Activated naive CD8-positive, alpha-beta T cell treated with anti-CD3 and anti-CD28 coated beads, Interleukin-2, amount 50 U/mL, for 24 hours (primary cell): ENCODE measurements at regions not wholly inside any gene's neighbourhood (a gene's known extent, or its start where the extent isn't known, plus 50 kb on each side); places are given as distances from the start of the nearest gene placed in this dataset.
"Not testable (repeated sequence)": the region's sequence is repeated elsewhere in the genome, so short reads cannot be mapped to it uniquely, and the experiment has no call there.

Experiments
- ATAC-seq: fragments of 150-1000 bp; cut with Tn5 transposase; one replicate; pipeline ENCODE4 v1.10.0; 2021
- DNase-seq: peaks from one replicate; pipeline ENCODE4 v3.0.0; 2021
- H3K27ac Mint-ChIP-seq: one replicate; pipeline ENCODE4 v1.8.0; 2021; ENCODE audit warnings: mild to moderate bottlenecking, mixed read lengths
- H3K27me3 Mint-ChIP-seq: one replicate; pipeline ENCODE4 v1.8.0; 2021; ENCODE audit warnings: mixed read lengths
- H3K36me3 Mint-ChIP-seq: one replicate; pipeline ENCODE4 v1.8.0; 2021; ENCODE audit warnings: low read depth, mixed read lengths
- H3K4me1 Mint-ChIP-seq: one replicate; pipeline ENCODE4 v1.8.0; 2021; ENCODE audit warnings: mixed read lengths
- H3K4me3 Mint-ChIP-seq: one replicate; pipeline ENCODE4 v1.8.0; 2021; ENCODE audit warnings: mild to moderate bottlenecking, moderate library complexity, mixed read lengths
- H3K9me3 Mint-ChIP-seq: one replicate; pipeline ENCODE4 v1.8.0; 2021; ENCODE audit warnings: mixed read lengths

DNA sequence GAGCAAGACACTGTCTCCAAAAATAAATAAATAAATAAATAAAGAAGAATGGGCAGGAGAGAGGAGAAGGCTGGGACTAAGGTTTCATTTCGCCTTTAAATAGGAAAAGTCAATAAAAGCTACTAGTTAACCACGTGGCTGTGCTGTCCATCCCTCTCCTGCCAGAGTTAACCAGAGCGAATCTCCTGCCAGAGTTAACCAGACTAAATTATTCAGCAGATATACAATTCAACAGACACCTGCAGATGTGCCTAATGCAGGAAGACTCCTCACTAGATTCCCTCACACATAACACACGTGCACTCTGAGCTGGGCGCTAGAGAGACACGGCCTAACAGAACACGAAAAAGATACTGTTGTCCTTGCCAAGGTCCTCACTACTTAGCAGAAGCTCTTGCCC, 156.1 kb downstream of the IGLL1 start:
- ATAC-seq (no peak), DNase-seq (no peak)
- Mint-ChIP-seq H3K27ac (no peak overlapping the region), H3K4me1 (peaks cover 2% of the 10 kb centered on the region), H3K36me3 (no peaks in the 10 kb centered on the region), H3K27me3 (no peaks in the 10 kb centered on the region), H3K9me3 (peaks cover 5% of the 10 kb centered on the region), H3K4me3 (no peak overlapping the region)

GRCh38 chr22:23422281-23422680, 157.8 kb downstream of the IGLL1 start:
- H3K27ac Mint-ChIP-seq, ATAC-seq, H3K36me3 Mint-ChIP-seq, H3K4me3 Mint-ChIP-seq, H3K27me3 Mint-ChIP-seq, H3K4me1 Mint-ChIP-seq, DNase-seq, H3K9me3 Mint-ChIP-seq: not testable (repeated sequence)

DNA sequence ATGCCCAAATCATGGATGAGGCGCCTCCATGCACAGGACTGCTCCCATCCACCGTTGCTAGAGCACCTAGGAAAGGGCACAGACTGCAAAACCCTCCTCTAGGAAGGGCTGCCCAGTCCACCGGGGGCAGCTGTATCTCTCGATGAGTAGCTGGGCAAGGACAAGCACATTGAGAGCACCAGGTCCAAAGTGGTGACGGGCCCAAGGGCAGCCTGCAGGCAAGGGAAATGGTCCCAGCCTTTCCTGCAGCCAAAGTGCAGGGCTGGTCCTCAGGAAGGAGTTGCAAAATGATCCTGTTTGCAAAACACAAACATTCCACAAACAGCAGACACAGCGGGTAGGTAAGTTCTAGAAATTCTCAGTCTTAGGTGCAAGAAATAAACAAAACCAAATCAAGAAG, 158.8 kb downstream of the IGLL1 start:
- H3K36me3 Mint-ChIP-seq, H3K9me3 Mint-ChIP-seq, H3K4me3 Mint-ChIP-seq, DNase-seq, ATAC-seq, H3K27me3 Mint-ChIP-seq, H3K4me1 Mint-ChIP-seq, H3K27ac Mint-ChIP-seq: not testable (repeated sequence)

DNA sequence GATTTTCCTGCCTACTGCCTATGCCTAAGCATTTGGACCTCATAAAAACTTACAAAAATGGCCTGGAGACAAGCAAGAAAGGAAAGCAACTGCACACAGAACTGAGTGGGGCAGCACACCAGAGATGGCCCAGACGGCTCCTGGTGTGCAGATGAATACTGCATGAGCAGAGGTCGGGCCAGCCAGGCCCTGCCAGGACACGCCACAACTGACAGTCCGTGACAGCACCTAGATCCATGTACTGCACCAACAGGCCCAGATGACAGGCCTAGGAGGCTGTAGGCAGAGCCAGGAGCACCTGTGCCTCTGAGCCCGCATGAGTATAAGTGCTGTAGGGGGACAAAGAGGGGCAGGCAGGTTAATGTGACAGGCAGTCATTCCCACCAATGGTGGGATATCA, 160.2 kb downstream of the IGLL1 start:
- no peaks in the 10 kb centered on the region for H3K9me3 Mint-ChIP-seq
- H3K27ac Mint-ChIP-seq, result no peak overlapping the region
- H3K27me3 Mint-ChIP-seq, result no peaks in the 10 kb centered on the region
- H3K4me1 Mint-ChIP-seq, result no peaks in the 10 kb centered on the region
- no peak for ATAC-seq
- no peak for DNase-seq
- H3K4me3 Mint-ChIP-seq, result no peak overlapping the region
- H3K36me3 Mint-ChIP-seq, result no peaks in the 10 kb centered on the region

GRCh38 chr22:23419171-23419570, 160.9 kb downstream of the IGLL1 start:
- H3K4me1 Mint-ChIP-seq, result no peaks in the 10 kb centered on the region
- no peak for ATAC-seq

GRCh38 chr22:23418159-23418788, 161.8 kb downstream of the IGLL1 start:
- no peak for DNase-seq
- H3K4me3 Mint-ChIP-seq, result no peak overlapping the region
- no peak overlapping the region for H3K27ac Mint-ChIP-seq
- H3K9me3 Mint-ChIP-seq, result no peaks in the 10 kb centered on the region
- H3K36me3 Mint-ChIP-seq, result no peaks in the 10 kb centered on the region
- no peaks in the 10 kb centered on the region for H3K27me3 Mint-ChIP-seq
- ATAC-seq, result no peak
- H3K4me1 Mint-ChIP-seq, result no peaks in the 10 kb centered on the region

More at GRCh38 chr22:23419171-23419570, 160.9 kb downstream of the IGLL1 start:
- Mint-ChIP-seq H3K36me3 (no peaks in the 10 kb centered on the region), H3K27me3 (no peaks in the 10 kb centered on the region), H3K4me3 (no peak overlapping the region), H3K9me3 (no peaks in the 10 kb centered on the region), H3K27ac (no peak overlapping the region)
- DNase-seq, result no peak

DNA sequence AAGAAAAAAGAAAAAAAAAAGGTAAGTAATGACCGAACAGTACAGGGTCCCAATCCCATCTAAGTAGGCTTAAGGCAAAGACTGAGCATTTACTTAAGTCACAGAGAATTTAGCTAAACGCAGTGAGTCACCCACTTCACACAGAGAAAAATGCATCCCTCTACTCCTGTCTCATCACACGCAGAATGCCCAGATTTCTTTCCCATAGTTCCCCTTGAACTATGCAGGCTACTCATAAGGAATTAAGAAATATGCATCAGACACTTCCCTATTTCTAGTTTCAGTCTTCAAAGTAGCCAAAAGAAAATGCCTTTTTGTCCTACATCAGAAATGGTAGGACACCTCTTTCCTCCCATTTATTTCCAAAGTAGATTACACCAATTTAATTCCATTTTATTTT, 162.8 kb downstream of the IGLL1 start:
- not testable (repeated sequence) for H3K27me3 Mint-ChIP-seq, H3K4me1 Mint-ChIP-seq, DNase-seq, H3K36me3 Mint-ChIP-seq, H3K4me3 Mint-ChIP-seq, ATAC-seq, H3K9me3 Mint-ChIP-seq, H3K27ac Mint-ChIP-seq

- H3K4me3 Mint-ChIP-seq, H3K27me3 Mint-ChIP-seq, H3K36me3 Mint-ChIP-seq, ATAC-seq, H3K4me1 Mint-ChIP-seq, DNase-seq, H3K27ac Mint-ChIP-seq, H3K9me3 Mint-ChIP-seq: not testable (repeated sequence)
Observed at GRCh38 chr22:23416169-23416690, 163.9 kb downstream of the IGLL1 start.

- Mint-ChIP-seq H3K36me3 (no peaks in the 10 kb centered on the region), H3K9me3 (no peaks in the 10 kb centered on the region), H3K27ac (no peak overlapping the region), H3K27me3 (no peaks in the 10 kb centered on the region), H3K4me1 (peaks cover 10% of the 10 kb centered on the region), H3K4me3 (no peak overlapping the region)
- DNase-seq (no peak), ATAC-seq (no peak)
Observed at GRCh38 chr22:23415490-23415851, 164.6 kb downstream of the IGLL1 start.

GRCh38 chr22:23414727-23415489, 165.2 kb downstream of the IGLL1 start:
- no peak for ATAC-seq
- Mint-ChIP-seq H3K27ac (no peak overlapping the region), H3K36me3 (no peaks in the 10 kb centered on the region)

GRCh38 chr22:23411739-23412138, 168.4 kb downstream of the IGLL1 start:
- Mint-ChIP-seq H3K4me1 (peaks cover 10% of the 10 kb centered on the region), H3K4me3 (no peak overlapping the region), H3K36me3 (no peaks in the 10 kb centered on the region), H3K27ac (no peak overlapping the region), H3K9me3 (no peaks in the 10 kb centered on the region), H3K27me3 (no peaks in the 10 kb centered on the region)
- DNase-seq (no peak), ATAC-seq (no peak)

More at GRCh38 chr22:23414727-23415489, 165.2 kb downstream of the IGLL1 start:
- H3K27me3 Mint-ChIP-seq, result no peaks in the 10 kb centered on the region
- peaks cover 10% of the 10 kb centered on the region for H3K4me1 Mint-ChIP-seq
- DNase-seq, result no peak
- no peaks in the 10 kb centered on the region for H3K9me3 Mint-ChIP-seq
- H3K4me3 Mint-ChIP-seq, result no peak overlapping the region

GRCh38 chr22:23410411-23410810, 169.7 kb downstream of the IGLL1 start:
- H3K9me3 Mint-ChIP-seq, result no peaks in the 10 kb centered on the region
- H3K27me3 Mint-ChIP-seq, result no peaks in the 10 kb centered on the region
- no peak overlapping the region for H3K4me3 Mint-ChIP-seq
- H3K4me1 Mint-ChIP-seq, result peaks cover 10% of the 10 kb centered on the region
- DNase-seq, result no peak
- no peak for ATAC-seq
- no peak overlapping the region for H3K27ac Mint-ChIP-seq
- H3K36me3 Mint-ChIP-seq, result no peaks in the 10 kb centered on the region

GRCh38 chr22:23409976-23410375, 170.1 kb downstream of the IGLL1 start:
- ATAC-seq, result no peak
- Mint-ChIP-seq H3K36me3 (no peaks in the 10 kb centered on the region), H3K27me3 (no peaks in the 10 kb centered on the region), H3K4me1 (peaks cover 10% of the 10 kb centered on the region), H3K9me3 (no peaks in the 10 kb centered on the region), H3K4me3 (no peak overlapping the region), H3K27ac (no peak overlapping the region)
- DNase-seq, result no peak

GRCh38 chr22:23408321-23408720, 171.8 kb downstream of the IGLL1 start:
- Mint-ChIP-seq H3K36me3 (no peaks in the 10 kb centered on the region), H3K9me3 (no peaks in the 10 kb centered on the region), H3K4me3 (no peak overlapping the region), H3K27ac (no peak overlapping the region), H3K27me3 (no peaks in the 10 kb centered on the region), H3K4me1 (peaks cover 10% of the 10 kb centered on the region)
- ATAC-seq (no peak), DNase-seq (no peak)

DNA sequence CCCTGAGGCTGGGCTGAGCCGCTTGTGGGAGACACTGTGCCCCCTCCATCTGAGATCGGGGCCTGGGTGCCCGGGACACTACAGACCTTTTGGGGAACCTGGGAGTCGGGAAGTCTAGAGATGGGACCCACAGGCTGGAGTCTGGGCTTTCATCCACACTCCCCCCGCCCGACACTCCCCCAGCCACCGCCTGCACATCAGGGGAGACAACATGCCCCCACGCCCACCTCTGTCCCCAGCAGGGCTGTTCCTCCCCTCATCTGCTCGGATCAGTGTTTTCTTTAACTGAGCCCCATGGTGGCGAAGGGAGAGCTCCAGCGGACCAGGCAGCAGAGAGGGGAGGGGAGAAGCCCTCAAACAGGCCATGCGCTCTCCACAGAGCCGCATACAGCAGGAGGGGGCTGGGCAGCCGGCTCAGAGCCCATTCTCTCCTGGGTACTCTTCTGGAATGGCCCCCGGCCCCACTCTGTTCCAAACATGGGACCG, 174.7 kb downstream of the IGLL1 start:
- Mint-ChIP-seq H3K36me3 (no peaks in the 10 kb centered on the region), H3K27me3 (no peaks in the 10 kb centered on the region), H3K4me3 (no peak overlapping the region), H3K9me3 (no peaks in the 10 kb centered on the region), H3K4me1 (no peaks in the 10 kb centered on the region), H3K27ac (no peak overlapping the region)
- ATAC-seq (no peak), DNase-seq (no peak)
